BJ (cell line): ENCODE measurements at regions not wholly inside any gene's neighbourhood (a gene's known extent, or its start where the extent isn't known, plus 50 kb on each side); places are given as distances from the start of the nearest gene placed in this dataset.

Experiments
- CTCF ChIA-PET: fragments of 350-600 bp; formaldehyde crosslinking; extraction: SDS; loops from one replicate; lab custom pipeline; 2021; ENCODE audit warnings: antibody characterized with exemption, inconsistent platforms; lab: Yijun Ruan, JAX
- POLR2A ChIA-PET: fragments of 300-600 bp; sonication (Branson Sonifier 250); formaldehyde crosslinking; extraction: SDS; loops from one replicate; lab custom pipeline; 2021; ENCODE audit warnings: antibody characterized with exemption; lab: Charles Lee
- DNase-seq: peaks from one replicate; pipeline ENCODE4 v3.0.0-alpha.2; 2011; ENCODE audit warnings: low read depth
- H3K27me3 ChIP-seq: 2 replicates; pipeline ENCODE4 v1.6.0; 2011; ENCODE audit warnings: low read length; ENCODE audit not compliant: control insufficient read depth, insufficient read depth
- H3K36me3 ChIP-seq: 2 replicates; pipeline ENCODE4 v1.5.1; 2011; ENCODE audit warnings: low read length; ENCODE audit not compliant: control insufficient read depth, insufficient read depth
- H3K4me3 ChIP-seq: 2 replicates; pipeline ENCODE4 v1.5.1; 2011; ENCODE audit warnings: low read depth, mild to moderate bottlenecking, control low read depth, low read length
- TF ChIP-seq, protein P1 (sequence below): IDR thresholded peaks from 2 replicates; pipeline ENCODE4 v1.5.1; 2011; ENCODE audit warnings: low read depth, mild to moderate bottlenecking, control low read depth, inconsistent platforms, low read length, moderate library complexity; ENCODE audit not compliant: insufficient read depth

DNA sequence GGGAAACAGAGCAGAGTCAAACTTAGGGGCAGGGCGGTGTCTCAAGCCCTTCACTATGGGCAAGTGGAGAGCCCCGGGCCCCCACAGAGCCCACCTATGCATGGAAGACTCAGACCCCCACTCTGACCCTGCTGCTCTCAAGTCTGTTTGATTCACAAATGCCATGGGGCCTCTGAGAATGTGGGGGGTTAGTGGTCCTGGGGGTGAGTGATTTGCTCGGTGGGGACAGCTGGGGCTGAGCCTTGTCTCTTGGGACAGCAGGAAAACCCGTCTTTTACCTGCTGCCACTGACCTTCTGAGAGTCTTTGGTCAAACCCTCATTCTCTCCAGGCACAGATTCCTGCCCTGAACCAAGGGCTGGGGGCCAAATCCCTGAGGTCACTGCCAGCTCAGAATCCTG, 201.0 kb upstream of the RTL1 start:
- Histone ChIP-seq H3K4me3 (no peak overlapping the region), H3K36me3 (no peaks in the 10 kb centered on the region), H3K27me3 (peaks cover 1% of the 10 kb centered on the region; the same call in 1 of the 2 replicates)
- DNase-seq, result no peak
- TF ChIP-seq, protein P1, sequence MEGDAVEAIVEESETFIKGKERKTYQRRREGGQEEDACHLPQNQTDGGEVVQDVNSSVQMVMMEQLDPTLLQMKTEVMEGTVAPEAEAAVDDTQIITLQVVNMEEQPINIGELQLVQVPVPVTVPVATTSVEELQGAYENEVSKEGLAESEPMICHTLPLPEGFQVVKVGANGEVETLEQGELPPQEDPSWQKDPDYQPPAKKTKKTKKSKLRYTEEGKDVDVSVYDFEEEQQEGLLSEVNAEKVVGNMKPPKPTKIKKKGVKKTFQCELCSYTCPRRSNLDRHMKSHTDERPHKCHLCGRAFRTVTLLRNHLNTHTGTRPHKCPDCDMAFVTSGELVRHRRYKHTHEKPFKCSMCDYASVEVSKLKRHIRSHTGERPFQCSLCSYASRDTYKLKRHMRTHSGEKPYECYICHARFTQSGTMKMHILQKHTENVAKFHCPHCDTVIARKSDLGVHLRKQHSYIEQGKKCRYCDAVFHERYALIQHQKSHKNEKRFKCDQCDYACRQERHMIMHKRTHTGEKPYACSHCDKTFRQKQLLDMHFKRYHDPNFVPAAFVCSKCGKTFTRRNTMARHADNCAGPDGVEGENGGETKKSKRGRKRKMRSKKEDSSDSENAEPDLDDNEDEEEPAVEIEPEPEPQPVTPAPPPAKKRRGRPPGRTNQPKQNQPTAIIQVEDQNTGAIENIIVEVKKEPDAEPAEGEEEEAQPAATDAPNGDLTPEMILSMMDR, result no peak
- ChIA-PET POLR2A (no interaction called here), CTCF (no interaction called here)

DNA sequence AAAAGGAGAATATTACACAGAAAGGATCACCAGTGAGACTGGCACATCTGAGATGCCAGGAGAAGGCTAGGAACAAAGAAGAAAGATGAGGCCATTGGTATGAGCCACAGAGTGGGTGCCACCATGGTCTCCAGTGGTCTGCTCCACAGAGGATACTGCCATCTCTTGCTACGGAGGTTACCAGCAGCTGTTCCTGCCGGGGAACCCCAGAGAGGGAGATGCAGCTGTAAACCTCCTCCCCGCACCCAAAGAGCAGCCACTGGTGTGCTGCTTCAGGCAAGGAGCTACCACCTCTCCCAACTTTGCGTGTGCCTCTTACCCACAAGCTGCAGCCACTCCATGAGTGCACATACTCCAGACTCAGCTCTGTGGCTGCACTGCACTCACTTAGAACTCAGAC, 201.5 kb upstream of the RTL1 start:
- ChIA-PET POLR2A (interaction anchor here (0.5 kb wide), 1 partner anchor 355 kb away, joined by 6 read pairs; no protein-coding TSS in a partner anchor), CTCF (no interaction called here)
- TF ChIP-seq, protein P1, result no peak
- peaks cover 1% of the 10 kb centered on the region; the same call in 1 of the 2 replicates for H3K27me3 ChIP-seq
- H3K36me3 ChIP-seq, result no peaks in the 10 kb centered on the region
- H3K4me3 ChIP-seq, result no peak overlapping the region
- DNase-seq, result no peak

DNA sequence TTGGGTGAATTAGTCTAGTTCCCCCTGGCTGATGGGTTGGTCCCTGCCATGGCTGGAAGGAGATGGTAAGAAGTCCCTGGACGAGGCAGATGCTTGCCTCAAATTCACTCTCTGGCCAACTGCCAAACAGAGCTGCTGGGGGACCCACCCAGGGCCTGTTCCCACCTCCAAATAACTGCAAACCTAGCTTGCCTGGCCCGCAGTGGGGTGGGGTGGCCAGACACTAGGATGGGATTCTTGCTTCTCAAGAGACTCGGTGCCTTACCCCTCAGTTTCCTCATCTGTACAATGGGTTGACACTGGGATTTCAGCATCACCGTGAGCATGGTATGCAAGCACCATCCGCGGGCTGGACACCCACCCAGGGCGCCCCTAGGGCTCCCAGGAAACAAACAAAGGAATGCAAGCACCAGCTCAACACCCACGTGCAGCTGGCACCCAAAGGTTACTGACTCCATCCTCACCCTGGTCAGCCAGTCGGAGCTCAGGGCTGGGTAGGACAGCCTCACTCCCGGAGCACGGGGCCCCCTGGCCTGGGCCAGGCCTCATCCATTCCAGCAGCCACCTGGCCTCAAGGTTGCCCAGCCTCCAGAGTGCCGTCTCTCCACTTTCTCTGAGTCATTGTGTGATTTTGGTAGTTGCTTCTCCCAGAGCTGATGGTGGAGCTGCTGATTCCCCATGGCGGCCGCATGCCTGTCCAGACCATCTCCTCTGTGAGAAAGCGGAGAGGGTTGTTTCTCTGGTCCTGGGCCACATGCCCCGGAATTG, 205.2 kb upstream of the RTL1 start:
- Histone ChIP-seq H3K36me3 (no peaks in the 10 kb centered on the region), H3K4me3 (no peak overlapping the region), H3K27me3 (no peaks in the 10 kb centered on the region)
- ChIA-PET POLR2A (no interaction called here), CTCF (no interaction called here)
- DNase-seq, result no peak
- TF ChIP-seq, protein P1, result no peak

DNA sequence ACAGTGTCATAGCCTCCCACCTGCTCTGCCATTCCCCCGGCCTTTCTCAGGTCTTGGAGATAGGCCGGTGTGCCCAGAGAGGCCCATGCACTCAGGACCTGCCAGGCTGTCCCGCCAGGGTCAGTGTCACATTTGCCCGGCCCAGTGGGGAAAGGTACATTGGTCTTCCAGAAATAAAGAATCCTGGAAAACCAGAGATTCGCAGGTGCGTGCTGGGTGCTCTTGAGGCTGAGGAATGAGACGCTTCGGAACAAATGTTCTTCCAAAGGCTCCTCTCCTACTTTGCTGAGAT, 205.8 kb upstream of the RTL1 start:
- POLR2A ChIA-PET, result no interaction called here
- no peak overlapping the region for H3K4me3 ChIP-seq
- no peak for DNase-seq
- H3K27me3 ChIP-seq, result no peaks in the 10 kb centered on the region
- CTCF ChIA-PET, result no interaction called here
- no peaks in the 10 kb centered on the region for H3K36me3 ChIP-seq
- TF ChIP-seq, protein P1, result no peak

DNA sequence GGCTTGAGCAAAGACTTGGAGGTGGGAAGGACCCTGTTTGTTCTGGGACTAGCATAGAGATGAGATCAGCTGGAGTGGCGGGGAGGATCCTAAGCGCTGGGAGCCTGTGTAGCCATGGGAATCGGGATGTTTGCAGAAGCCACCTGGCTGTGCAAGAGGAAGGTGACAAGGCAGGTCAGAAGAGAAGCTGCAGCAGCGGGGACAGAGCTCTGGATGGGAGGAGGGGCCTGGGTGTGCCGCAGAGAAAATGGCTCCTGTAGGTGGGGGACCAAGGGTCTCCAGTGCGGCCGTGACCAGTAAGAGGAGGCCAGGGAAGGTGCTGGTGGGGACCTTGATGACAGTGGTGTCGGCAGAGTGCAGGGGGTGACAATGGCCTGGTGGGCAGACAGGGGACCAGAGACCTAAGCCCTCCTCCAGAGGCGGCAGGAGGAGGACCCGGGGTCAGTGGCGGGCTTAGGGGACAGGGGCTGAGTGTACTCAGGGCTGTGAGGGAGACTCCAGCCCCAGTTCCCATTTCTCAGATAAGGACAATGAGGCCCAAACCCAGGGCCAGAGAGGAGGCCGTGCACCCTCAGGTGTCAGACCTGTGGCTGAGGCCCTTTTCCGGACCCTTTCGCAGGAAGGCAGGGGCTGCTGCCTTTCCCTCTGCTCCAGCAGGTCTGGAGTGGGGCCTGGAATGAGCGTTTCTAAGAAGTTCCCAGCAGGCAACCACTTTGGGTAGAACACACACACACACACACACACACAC, 206.6 kb upstream of the RTL1 start:
- no peak overlapping the region for H3K4me3 ChIP-seq
- TF ChIP-seq, protein P1, result no peak
- H3K27me3 ChIP-seq, result no peaks in the 10 kb centered on the region
- POLR2A ChIA-PET, result no interaction called here
- CTCF ChIA-PET, result no interaction called here
- DNase-seq, result no peak
- no peaks in the 10 kb centered on the region for H3K36me3 ChIP-seq
